ENCODE measurements at regions not wholly inside any gene's neighbourhood (a gene's known extent, or its start where the extent isn't known, plus 50 kb on each side); places are given as distances from the start of the nearest gene placed in this dataset.

GRCh38 chr7:84668116-84668515 is 473.5 kb upstream of the SEMA3A start:
- no peak overlapping the region for H3K4me3 ChIP-seq (ENCODE audit: low read depth, low read length)
- in situ Hi-C loops (cut with HindIII; ENCODE audit: low sequenced_read_pairs), result no loop called here
- TF ChIP-seq CTCF (IDR thresholded peaks at IDR 0.05; ENCODE audit: low read depth, low read length, missing control alignments), result no peak

GRCh38 chr7:84666651-84667050 is 472.1 kb upstream of the SEMA3A start:
- no peak overlapping the region for H3K4me3 ChIP-seq (ENCODE audit: low read depth, low read length)
- no peak for TF ChIP-seq CTCF (IDR thresholded peaks at IDR 0.05; ENCODE audit: low read depth, low read length, missing control alignments)
- in situ Hi-C loops (cut with HindIII; ENCODE audit: low sequenced_read_pairs), result no loop called here
- no peak for DNase-seq (ENCODE audit: low read depth)

More at GRCh38 chr7:84668116-84668515, 473.5 kb upstream of the SEMA3A start:
- no peak for DNase-seq (ENCODE audit: low read depth)

GRCh38 chr7:84665339-84665738 is 470.8 kb upstream of the SEMA3A start:
- no peak for DNase-seq (ENCODE audit: low read depth)
- no peak for TF ChIP-seq CTCF (IDR thresholded peaks at IDR 0.05; ENCODE audit: low read depth, low read length, missing control alignments)
- in situ Hi-C loops (cut with HindIII; ENCODE audit: low sequenced_read_pairs), result no loop called here
- H3K4me3 ChIP-seq (ENCODE audit: low read depth, low read length), result no peak overlapping the region

GRCh38 chr7:84664626-84665025 is 470.0 kb upstream of the SEMA3A start:
- in situ Hi-C loops (cut with HindIII; ENCODE audit: low sequenced_read_pairs), result no loop called here
- H3K4me3 ChIP-seq (ENCODE audit: low read depth, low read length), result no peak overlapping the region
- TF ChIP-seq CTCF (IDR thresholded peaks at IDR 0.05; ENCODE audit: low read depth, low read length, missing control alignments), result no peak
- DNase-seq (ENCODE audit: low read depth), result no peak

GRCh38 chr7:84663224-84663623 is 468.6 kb upstream of the SEMA3A start:
- in situ Hi-C loops (cut with HindIII; ENCODE audit: low sequenced_read_pairs), result no loop called here
- no peak for DNase-seq (ENCODE audit: low read depth)
- no peak for TF ChIP-seq CTCF (IDR thresholded peaks at IDR 0.05; ENCODE audit: low read depth, low read length, missing control alignments)

GRCh38 chr7:84658286-84658685 is 463.7 kb upstream of the SEMA3A start:
- DNase-seq (ENCODE audit: low read depth), result no peak
- no peak for TF ChIP-seq CTCF (IDR thresholded peaks at IDR 0.05; ENCODE audit: low read depth, low read length, missing control alignments)
- H3K4me3 ChIP-seq (ENCODE audit: low read depth, low read length), result no peak overlapping the region
- in situ Hi-C loops (cut with HindIII; ENCODE audit: low sequenced_read_pairs), result no loop called here

More at GRCh38 chr7:84663224-84663623, 468.6 kb upstream of the SEMA3A start:
- no peak overlapping the region for H3K4me3 ChIP-seq (ENCODE audit: low read depth, low read length)

GRCh38 chr7:84654273-84654672 is 459.7 kb upstream of the SEMA3A start:
- no peak for TF ChIP-seq CTCF (IDR thresholded peaks at IDR 0.05; ENCODE audit: low read depth, low read length, missing control alignments)
- DNase-seq (ENCODE audit: low read depth), result no peak
- in situ Hi-C loops (cut with HindIII; ENCODE audit: low sequenced_read_pairs), result no loop called here
- no peak overlapping the region for H3K4me3 ChIP-seq (ENCODE audit: low read depth, low read length)

Data from astrocyte of the cerebellum (primary cell).